Activated naive CD4-positive, alpha-beta T cell treated with anti-CD3 and anti-CD28 coated beads for 36 hours (primary cell): ENCODE measurements at regions not wholly inside any gene's neighbourhood (a gene's known extent, or its start where the extent isn't known, plus 50 kb on each side); places are given as distances from the start of the nearest gene placed in this dataset.

Experiments
- CTCF ChIA-PET: fragments of 350-600 bp; sonication (Branson Sonifier 250); formaldehyde crosslinking; loops from one replicate; lab custom pipeline; 2021; ENCODE audit warnings: antibody characterized with exemption; lab: Charles Lee
- DNase-seq: peaks from one replicate; pipeline ENCODE4 v3.0.0-alpha.2; 2020
- H3K27ac Mint-ChIP-seq: one replicate; pipeline ENCODE4 v1.8.0; 2021; ENCODE audit warnings: mild to moderate bottlenecking, mixed read lengths
- H3K27me3 Mint-ChIP-seq: one replicate; pipeline ENCODE4 v1.8.0; 2021; ENCODE audit warnings: low read depth, mixed read lengths
- H3K36me3 Mint-ChIP-seq: one replicate; pipeline ENCODE4 v1.8.0; 2021; ENCODE audit warnings: low read depth, mixed read lengths
- H3K4me1 Mint-ChIP-seq: one replicate; pipeline ENCODE4 v1.8.0; 2021; ENCODE audit warnings: low read depth, mixed read lengths
- H3K4me3 Mint-ChIP-seq: one replicate; pipeline ENCODE4 v1.8.0; 2021; ENCODE audit warnings: mild to moderate bottlenecking, moderate library complexity, mixed read lengths
- H3K9me3 Mint-ChIP-seq: one replicate; pipeline ENCODE4 v1.8.0; 2021; ENCODE audit warnings: mixed read lengths
- intact Hi-C: fragments of 100-400 bp; cut with micrococcal nuclease; formaldehyde crosslinking; loops from one replicate; pipeline ENCODE4 v1.15.1; 2023

- Mint-ChIP-seq H3K9me3 (peaks cover 10% of the 10 kb centered on the region), H3K4me1 (no peaks in the 10 kb centered on the region), H3K36me3 (no peaks in the 10 kb centered on the region), H3K27me3 (no peaks in the 10 kb centered on the region), H3K4me3 (no peak overlapping the region), H3K27ac (no peak overlapping the region)
- DNase-seq, result no peak
- CTCF ChIA-PET, result interaction anchor here (0.6 kb wide), 1 partner anchor 1488 kb away, joined by 4 read pairs; no protein-coding TSS in a partner anchor
- intact Hi-C loops, result no loop called here
Observed at GRCh38 chr5:155402927-155403640, 389.5 kb downstream of the KIF4B start.

- Mint-ChIP-seq H3K27me3 (no peaks in the 10 kb centered on the region), H3K27ac (no peak overlapping the region), H3K4me3 (no peak overlapping the region), H3K4me1 (no peaks in the 10 kb centered on the region), H3K9me3 (peaks cover 10% of the 10 kb centered on the region), H3K36me3 (no peaks in the 10 kb centered on the region)
- intact Hi-C loops, result no loop called here
- CTCF ChIA-PET, result interaction anchor here (0.7 kb wide), 2 partner anchors 29 to 54 kb away, joined by 3 to 5 read pairs; no protein-coding TSS in a partner anchor
- no peak for DNase-seq
Observed at GRCh38 chr5:155406815-155407214, 393.3 kb downstream of the KIF4B start.

- CTCF ChIA-PET, result no interaction called here
- Mint-ChIP-seq H3K4me1 (no peaks in the 10 kb centered on the region), H3K27me3 (no peaks in the 10 kb centered on the region), H3K27ac (no peak overlapping the region), H3K36me3 (no peaks in the 10 kb centered on the region), H3K4me3 (no peak overlapping the region), H3K9me3 (peaks cover 10% of the 10 kb centered on the region)
- intact Hi-C loops, result no loop called here
- no peak for DNase-seq
Observed at GRCh38 chr5:155408465-155408864, 394.9 kb downstream of the KIF4B start.

- H3K27ac Mint-ChIP-seq, result no peak overlapping the region
- intact Hi-C loops, result no loop called here
- H3K9me3 Mint-ChIP-seq, result no peaks in the 10 kb centered on the region
- no peaks in the 10 kb centered on the region for H3K4me1 Mint-ChIP-seq
- H3K27me3 Mint-ChIP-seq, result no peaks in the 10 kb centered on the region
- CTCF ChIA-PET, result no interaction called here
- no peaks in the 10 kb centered on the region for H3K36me3 Mint-ChIP-seq
- no peak for DNase-seq
- no peak overlapping the region for H3K4me3 Mint-ChIP-seq
Observed at GRCh38 chr5:155416765-155417164, 403.2 kb downstream of the KIF4B start.

- H3K4me3 Mint-ChIP-seq, result no peak overlapping the region
- intact Hi-C loops, result no loop called here
- H3K9me3 Mint-ChIP-seq, result no peaks in the 10 kb centered on the region
- no peak overlapping the region for H3K27ac Mint-ChIP-seq
- no peaks in the 10 kb centered on the region for H3K27me3 Mint-ChIP-seq
- CTCF ChIA-PET, result interaction anchor here (0.6 kb wide), 1 partner anchor 18 kb away, joined by 3 read pairs; no protein-coding TSS in a partner anchor
- no peaks in the 10 kb centered on the region for H3K4me1 Mint-ChIP-seq
- DNase-seq, result no peak
- no peaks in the 10 kb centered on the region for H3K36me3 Mint-ChIP-seq
Observed at GRCh38 chr5:155418960-155419579, 405.5 kb downstream of the KIF4B start.

DNA sequence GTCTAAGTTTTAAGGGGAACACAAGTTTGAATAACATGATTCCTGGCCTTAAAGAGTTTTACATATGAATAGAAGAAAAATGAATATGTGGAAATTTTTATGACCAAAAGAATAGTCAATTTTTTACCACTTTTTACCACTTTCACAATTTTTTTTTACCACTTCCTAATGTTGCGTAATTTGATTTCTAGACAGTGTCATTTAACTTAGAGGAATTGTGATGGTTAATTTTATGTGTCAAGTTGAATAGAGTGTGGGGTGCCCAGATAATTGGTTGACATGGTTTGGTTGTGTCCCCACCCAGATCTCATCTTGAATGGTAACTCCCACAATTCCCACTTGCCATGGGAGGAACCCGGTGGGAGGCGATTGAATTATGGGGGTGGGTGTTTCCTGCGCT is 416.6 kb downstream of the KIF4B start:
- intact Hi-C loops, result no loop called here
- Mint-ChIP-seq H3K9me3 (no peaks in the 10 kb centered on the region), H3K36me3 (no peaks in the 10 kb centered on the region), H3K4me1 (no peaks in the 10 kb centered on the region), H3K4me3 (no peak overlapping the region), H3K27ac (no peak overlapping the region), H3K27me3 (peaks cover 4% of the 10 kb centered on the region)
- no peak for DNase-seq
- CTCF ChIA-PET, result no interaction called here

DNA sequence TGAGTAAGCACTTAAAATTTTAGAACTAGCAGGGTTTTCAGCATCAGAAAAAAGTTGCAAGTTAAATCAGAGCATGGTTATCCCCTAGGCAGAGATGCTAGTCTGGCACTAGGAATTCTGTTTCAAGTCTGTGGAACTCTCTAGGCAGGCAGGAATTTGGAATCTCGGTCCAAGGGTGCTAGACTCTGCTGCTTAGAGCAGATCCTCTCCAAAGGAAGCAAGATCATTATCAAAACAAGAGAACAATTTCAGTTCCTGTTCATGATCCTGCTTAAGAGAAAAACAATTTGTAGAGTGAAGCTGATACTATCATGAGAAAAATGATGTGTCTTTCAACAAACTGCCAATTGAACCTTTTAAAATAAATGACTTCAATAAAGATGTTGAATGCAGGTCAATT is 420.7 kb downstream of the KIF4B start:
- Mint-ChIP-seq H3K27me3 (peaks cover 11% of the 10 kb centered on the region), H3K4me1 (no peaks in the 10 kb centered on the region), H3K27ac (no peak overlapping the region), H3K9me3 (no peaks in the 10 kb centered on the region), H3K4me3 (no peak overlapping the region), H3K36me3 (no peaks in the 10 kb centered on the region)
- CTCF ChIA-PET, result interaction anchor here (0.6 kb wide), 1 partner anchor 22 kb away, joined by 3 read pairs; no protein-coding TSS in a partner anchor
- DNase-seq, result no peak
- intact Hi-C loops, result no loop called here

DNA sequence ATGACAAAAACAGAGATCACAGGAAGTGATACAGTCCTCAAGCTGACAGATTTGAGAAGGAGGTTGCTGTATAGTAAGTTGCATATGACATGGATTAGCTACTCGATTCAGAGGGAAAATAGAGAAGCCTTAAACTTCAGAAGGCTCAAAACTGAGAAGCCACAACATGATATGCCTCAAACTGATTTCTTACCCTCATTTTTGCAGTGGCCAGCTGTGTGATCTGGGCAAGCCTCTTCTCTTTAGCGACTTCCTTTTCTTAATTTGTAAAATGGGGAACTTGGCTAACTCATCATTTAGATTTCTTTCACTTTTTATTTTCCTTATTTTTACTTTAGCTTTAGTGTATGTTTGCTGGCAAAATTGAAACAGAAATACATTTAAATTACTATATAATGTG is 421.1 kb downstream of the KIF4B start:
- Mint-ChIP-seq H3K27me3 (peaks cover 11% of the 10 kb centered on the region), H3K4me3 (no peak overlapping the region), H3K36me3 (no peaks in the 10 kb centered on the region), H3K9me3 (no peaks in the 10 kb centered on the region), H3K27ac (no peak overlapping the region), H3K4me1 (no peaks in the 10 kb centered on the region)
- intact Hi-C loops, result no loop called here
- CTCF ChIA-PET, result interaction anchor here (0.6 kb wide), 1 partner anchor 21 kb away, joined by 3 read pairs; no protein-coding TSS in a partner anchor
- DNase-seq, result no peak

- Mint-ChIP-seq H3K9me3 (no peaks in the 10 kb centered on the region), H3K27me3 (peaks cover 4% of the 10 kb centered on the region), H3K36me3 (no peaks in the 10 kb centered on the region), H3K4me1 (no peaks in the 10 kb centered on the region), H3K27ac (no peak overlapping the region), H3K4me3 (no peak overlapping the region)
- intact Hi-C loops, result no loop called here
- no peak for DNase-seq
- CTCF ChIA-PET, result no interaction called here
Observed at GRCh38 chr5:155441849-155442248, 428.3 kb downstream of the KIF4B start.

DNA sequence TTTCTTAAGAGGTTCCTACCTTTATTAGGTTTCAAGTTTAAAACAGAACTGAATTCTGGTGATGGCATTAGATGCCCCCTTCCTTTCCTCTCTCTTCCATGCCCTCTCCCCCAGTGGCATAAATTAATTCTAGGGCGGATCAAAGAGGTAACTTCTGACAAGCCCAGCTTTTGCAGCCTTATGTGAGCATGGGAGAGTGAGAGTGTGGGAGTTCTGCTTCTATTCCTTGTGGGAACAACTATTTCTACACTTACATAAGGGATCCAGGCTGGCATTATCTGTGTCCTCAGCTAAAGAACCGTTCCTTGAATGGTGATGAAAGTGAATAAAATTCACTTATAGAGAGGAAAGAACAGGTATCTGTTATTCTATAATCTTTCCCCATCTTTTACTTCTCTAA is 437.6 kb downstream of the KIF4B start:
- DNase-seq, result no peak
- Mint-ChIP-seq H3K36me3 (no peaks in the 10 kb centered on the region), H3K4me3 (no peak overlapping the region), H3K27ac (no peak overlapping the region), H3K9me3 (no peaks in the 10 kb centered on the region), H3K27me3 (no peaks in the 10 kb centered on the region), H3K4me1 (no peaks in the 10 kb centered on the region)
- CTCF ChIA-PET, result no interaction called here
- intact Hi-C loops, result no loop called here

GRCh38 chr5:155455791-155456514 is 442.4 kb downstream of the KIF4B start:
- Mint-ChIP-seq H3K9me3 (no peaks in the 10 kb centered on the region), H3K27me3 (no peaks in the 10 kb centered on the region), H3K4me1 (no peaks in the 10 kb centered on the region), H3K4me3 (no peak overlapping the region), H3K27ac (no peak overlapping the region), H3K36me3 (no peaks in the 10 kb centered on the region)
- no peak for DNase-seq
- intact Hi-C loops, result no loop called here
- CTCF ChIA-PET, result interaction anchor here (0.7 kb wide), 1 partner anchor 21 kb away, joined by 3 read pairs; no protein-coding TSS in a partner anchor

DNA sequence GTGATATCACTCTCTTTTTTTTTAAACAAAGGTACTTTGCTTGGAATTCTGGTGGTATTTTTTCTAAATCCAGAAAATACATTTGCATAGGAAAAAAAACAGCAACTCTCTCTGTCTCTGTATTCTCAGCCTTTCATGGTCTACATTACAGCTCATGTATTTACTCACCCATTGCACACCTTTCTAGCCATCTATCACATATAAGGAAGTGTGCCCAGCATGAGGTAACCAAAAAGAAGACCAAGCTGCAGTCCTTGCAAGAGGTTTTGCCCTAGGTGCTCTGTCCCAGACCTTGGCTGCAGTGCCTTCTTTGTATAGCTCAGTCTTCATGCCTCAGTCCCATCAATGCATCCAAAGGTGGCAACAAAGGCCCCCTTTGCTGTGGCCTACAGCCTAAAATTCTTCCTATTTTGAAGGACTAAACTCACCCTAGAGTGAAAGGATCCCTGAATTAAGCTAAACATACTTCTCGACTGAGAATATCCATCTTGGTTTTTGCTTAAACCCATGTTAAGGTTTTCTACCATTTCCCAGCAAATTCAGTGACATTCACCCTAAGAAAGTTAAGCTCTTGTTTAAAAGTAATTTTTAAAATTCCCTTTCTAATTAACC is 446.4 kb downstream of the KIF4B start:
- Mint-ChIP-seq H3K27me3 (no peaks in the 10 kb centered on the region), H3K4me1 (no peaks in the 10 kb centered on the region), H3K27ac (no peak overlapping the region), H3K9me3 (peaks cover 6% of the 10 kb centered on the region), H3K36me3 (no peaks in the 10 kb centered on the region), H3K4me3 (no peak overlapping the region)
- CTCF ChIA-PET, result no interaction called here
- DNase-seq, result no peak
- intact Hi-C loops, result no loop called here
